GM10266 (cell line): ENCODE measurements at regions not wholly inside any gene's neighbourhood (a gene's known extent, or its start where the extent isn't known, plus 50 kb on each side); places are given as distances from the start of the nearest gene placed in this dataset.

Experiments used
- DNase-seq: peaks from one replicate; pipeline ENCODE4 v3.0.0; 2012; ENCODE audit errors: extremely low spot score
- TF ChIP-seq, protein P1 (sequence below): IDR thresholded peaks from 2 replicates; pipeline ENCODE4 v1.5.1; 2012; ENCODE audit warnings: mild to moderate bottlenecking, low read depth; ENCODE audit not compliant: control insufficient read depth, insufficient read depth; ENCODE audit errors: missing control alignments

DNA sequence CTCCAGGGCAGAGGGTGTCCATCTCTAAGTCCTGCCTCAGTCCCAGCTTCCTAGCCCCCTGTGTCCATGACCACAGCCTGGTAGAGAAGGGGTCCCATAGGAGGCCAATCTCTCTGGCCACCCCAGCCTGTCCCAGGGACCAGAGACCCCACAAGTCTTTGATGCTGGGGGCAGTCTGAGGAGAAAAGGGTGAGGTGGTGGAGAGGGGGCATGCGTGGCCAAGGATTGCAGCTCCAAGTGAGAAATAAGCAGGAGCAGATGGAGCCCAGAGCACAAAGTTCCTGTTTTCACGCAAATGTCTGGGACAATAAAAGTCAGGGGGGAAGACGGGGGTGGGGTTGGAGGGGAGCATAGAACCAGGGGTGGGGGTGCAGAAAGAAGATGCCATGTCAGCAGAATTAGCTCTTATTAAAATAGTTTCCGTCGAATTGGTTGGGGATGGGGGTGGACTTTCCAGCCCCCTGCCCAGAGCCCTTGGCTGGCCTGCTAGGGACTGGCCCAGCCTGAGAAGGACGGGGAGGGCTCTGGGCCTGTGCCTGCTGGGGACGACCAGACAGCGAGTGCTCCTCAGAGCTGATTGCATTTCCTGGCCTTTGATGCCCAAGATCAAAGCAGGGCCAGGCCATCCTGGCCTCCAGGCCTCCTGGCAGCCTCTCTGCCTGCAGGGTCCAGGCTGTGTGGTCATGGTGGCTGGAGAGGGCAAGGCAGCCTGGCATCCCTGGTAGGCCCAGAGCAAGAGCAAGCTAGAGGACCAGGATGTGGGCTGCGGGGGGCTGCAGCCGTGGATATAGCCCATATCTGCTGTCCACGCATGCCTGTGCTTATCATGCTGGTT is 337.1 kb downstream of the DYSF start:
- no peak for DNase-seq
- TF ChIP-seq, protein P1, sequence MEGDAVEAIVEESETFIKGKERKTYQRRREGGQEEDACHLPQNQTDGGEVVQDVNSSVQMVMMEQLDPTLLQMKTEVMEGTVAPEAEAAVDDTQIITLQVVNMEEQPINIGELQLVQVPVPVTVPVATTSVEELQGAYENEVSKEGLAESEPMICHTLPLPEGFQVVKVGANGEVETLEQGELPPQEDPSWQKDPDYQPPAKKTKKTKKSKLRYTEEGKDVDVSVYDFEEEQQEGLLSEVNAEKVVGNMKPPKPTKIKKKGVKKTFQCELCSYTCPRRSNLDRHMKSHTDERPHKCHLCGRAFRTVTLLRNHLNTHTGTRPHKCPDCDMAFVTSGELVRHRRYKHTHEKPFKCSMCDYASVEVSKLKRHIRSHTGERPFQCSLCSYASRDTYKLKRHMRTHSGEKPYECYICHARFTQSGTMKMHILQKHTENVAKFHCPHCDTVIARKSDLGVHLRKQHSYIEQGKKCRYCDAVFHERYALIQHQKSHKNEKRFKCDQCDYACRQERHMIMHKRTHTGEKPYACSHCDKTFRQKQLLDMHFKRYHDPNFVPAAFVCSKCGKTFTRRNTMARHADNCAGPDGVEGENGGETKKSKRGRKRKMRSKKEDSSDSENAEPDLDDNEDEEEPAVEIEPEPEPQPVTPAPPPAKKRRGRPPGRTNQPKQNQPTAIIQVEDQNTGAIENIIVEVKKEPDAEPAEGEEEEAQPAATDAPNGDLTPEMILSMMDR, result no peak

DNA sequence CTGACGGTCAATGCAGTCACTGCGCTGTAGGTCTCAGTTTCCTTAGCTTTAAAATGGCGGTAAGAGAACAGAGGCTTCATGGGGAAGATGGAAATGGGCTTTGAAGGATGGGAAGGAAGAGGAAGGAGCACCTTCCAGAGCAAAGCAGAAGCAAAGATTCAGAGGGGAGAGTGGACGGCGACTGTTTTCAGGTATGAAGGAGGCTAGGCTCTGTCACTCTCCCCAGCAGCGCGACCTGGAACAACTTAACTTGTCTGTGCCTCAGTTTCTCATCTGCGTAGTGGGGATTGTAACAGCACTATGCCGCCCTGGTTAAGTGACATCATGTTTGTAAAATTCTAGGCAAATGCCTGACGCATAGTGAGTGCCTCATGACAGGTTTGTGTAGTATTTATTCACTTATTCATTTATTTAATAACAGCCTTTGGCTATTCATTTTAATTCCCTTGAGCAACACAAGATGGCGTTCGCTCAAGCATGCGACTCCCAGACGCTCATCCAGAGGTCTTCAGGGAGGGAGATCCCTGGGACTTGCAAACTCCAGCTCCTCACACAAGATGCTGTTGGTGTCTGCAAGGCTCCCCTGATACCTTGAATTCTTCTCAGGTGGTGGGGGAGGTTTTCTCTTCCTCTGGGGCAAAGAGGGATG is 336.3 kb downstream of the DYSF start:
- TF ChIP-seq, protein P1, result no peak
- no peak for DNase-seq

DNA sequence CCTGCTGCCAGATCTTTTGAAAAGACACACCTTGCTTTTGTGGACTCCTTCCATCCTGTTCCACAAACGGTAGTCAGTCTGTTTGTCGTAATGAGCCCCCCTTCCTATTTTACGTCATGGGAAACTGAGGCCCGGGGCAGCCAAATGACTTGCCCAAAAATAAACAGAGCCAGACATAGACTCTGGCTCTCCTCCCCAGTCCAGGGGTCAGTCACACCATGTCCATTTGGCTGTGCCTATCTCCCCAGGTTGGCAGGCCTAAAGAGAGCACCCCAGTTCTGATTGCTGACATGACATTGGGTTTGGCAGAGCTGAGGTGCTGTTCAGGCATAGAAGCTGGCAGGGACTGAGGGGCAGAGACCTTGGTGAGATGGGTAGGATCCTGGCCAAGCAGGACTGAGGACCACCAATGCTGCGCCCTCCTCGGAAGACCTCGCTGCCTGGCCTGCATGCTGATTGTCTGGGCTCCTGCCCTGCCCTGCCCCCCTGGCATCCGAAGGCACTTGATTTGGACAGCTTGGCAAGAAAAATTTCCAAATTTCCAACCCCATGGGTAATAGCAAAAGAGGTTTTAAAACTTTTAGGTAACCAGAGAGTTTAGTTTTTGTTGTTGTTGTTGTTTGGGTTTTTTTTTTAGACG is 335.4 kb downstream of the DYSF start:
- no peak for DNase-seq
- TF ChIP-seq, protein P1, result no peak

DNA sequence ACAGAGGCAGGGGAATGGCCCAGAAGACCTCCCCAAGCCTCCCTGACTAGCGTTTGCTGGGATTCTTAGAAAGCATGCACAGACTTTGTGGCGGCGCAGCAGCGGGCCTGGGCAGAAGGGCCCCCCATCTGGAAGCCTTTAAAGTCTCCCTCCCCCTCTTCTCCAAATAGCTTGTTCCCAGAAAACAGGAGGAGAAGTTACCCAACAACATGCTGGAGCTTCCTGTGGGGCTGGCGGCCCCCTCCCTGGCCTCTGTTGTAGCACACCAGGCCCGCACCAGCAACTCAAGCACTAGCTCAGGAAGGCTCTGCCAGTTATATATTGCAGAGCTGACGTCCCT is 334.8 kb downstream of the DYSF start:
- no peak for DNase-seq
- TF ChIP-seq, protein P1, result no peak

DNA sequence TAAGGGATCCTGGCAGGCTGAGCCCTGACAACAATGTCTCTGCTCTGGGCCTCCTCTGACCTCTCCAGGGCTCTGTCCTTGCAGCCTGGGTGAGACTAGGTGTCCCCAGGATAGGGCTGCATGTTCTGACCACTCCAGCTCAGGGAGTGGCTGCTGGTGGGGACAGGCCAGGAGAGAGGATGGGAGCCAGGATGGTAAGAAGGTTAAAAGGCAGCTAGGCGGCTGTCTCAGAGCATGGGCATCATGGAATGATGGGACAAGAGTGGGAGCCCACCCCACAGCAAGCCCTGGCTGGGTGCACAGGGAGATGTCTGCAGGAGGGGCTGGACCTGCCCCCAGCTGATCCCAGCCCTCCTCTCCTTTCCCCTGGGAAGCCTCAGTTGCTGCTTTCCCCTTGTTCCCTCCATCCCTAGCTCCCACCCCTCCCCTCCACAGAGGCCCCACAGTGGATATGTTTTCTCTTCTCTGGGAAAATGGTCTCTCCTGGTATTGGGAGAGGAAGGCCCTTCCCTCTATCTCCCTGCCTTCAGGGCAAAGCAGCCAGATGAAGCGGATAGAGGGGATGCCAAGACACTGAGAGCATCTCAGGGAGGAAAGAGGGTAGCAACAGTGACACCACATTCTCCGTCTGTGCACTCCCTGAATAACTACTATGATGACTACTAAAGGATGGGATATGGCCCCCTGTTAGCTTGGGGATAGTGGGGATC is 334.3 kb downstream of the DYSF start:
- no peak for DNase-seq
- TF ChIP-seq, protein P1, result no peak

DNA sequence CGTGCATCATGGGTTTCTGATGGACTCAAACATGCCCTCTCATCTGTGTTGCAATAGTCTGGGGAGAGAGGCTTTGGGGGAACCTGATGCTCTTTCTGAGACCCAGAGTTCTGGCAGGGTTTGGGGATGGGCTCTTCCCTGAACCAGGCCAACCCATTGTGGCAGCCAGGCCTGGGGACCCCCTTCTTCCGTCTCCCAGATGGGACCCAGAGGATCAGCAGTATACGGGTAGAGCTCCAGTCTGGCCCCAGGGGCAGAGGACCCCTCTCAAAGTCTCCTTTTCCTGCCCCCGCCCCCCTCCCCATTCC is 333.7 kb downstream of the DYSF start:
- TF ChIP-seq, protein P1, result no peak
- no peak for DNase-seq
